D341Med (cell line): ENCODE measurements at regions not wholly inside any gene's neighbourhood (a gene's known extent, or its start where the extent isn't known, plus 50 kb on each side); places are given as distances from the start of the nearest gene placed in this dataset.

Experiments used
- DNase-seq: peaks from one replicate; pipeline ENCODE4 v3.0.0; 2012; ENCODE audit warnings: low spot score

- DNase-seq = no peak
Observed at GRCh38 chr21:28233536-28234220, 759.0 kb downstream of the LTN1 start.

GRCh38 chr21:28230559-28230958 is 762.1 kb downstream of the LTN1 start:
- no peak for DNase-seq

- DNase-seq = no peak
Observed at GRCh38 chr21:28229814-28230213, 762.9 kb downstream of the LTN1 start.

- DNase-seq = no peak
Observed at GRCh38 chr21:28228636-28228995, 764.1 kb downstream of the LTN1 start.

GRCh38 chr21:28227881-28228635 is 764.6 kb downstream of the LTN1 start:
- no peak for DNase-seq

- DNase-seq = no peak
Observed at GRCh38 chr21:28226563-28226962, 766.1 kb downstream of the LTN1 start.

- no peak for DNase-seq
Observed at GRCh38 chr21:28224191-28224726, 768.4 kb downstream of the LTN1 start.

- DNase-seq = no peak
Observed at GRCh38 chr21:28221984-28222383, 770.7 kb downstream of the LTN1 start.

GRCh38 chr21:28220680-28221079 is 772.0 kb downstream of the LTN1 start:
- DNase-seq = no peak

- DNase-seq = no peak
Observed at GRCh38 chr21:28216976-28217523, 775.6 kb downstream of the LTN1 start.

- no peak for DNase-seq
Observed at GRCh38 chr21:28215214-28215954, 777.3 kb downstream of the LTN1 start.

GRCh38 chr21:28214786-28215185 is 777.9 kb downstream of the LTN1 start:
- no peak for DNase-seq

GRCh38 chr21:28213261-28213660 is 779.4 kb downstream of the LTN1 start:
- DNase-seq = no peak

- no peak for DNase-seq
Observed at GRCh38 chr21:28212061-28212460, 780.6 kb downstream of the LTN1 start.

- no peak for DNase-seq
Observed at GRCh38 chr21:28207436-28208173, 785.1 kb downstream of the LTN1 start.

- no peak for DNase-seq
Observed at GRCh38 chr21:28200726-28201125, 792.0 kb downstream of the LTN1 start.

- DNase-seq = no peak
Observed at GRCh38 chr21:28196981-28197380, 795.7 kb downstream of the LTN1 start.

GRCh38 chr21:28193189-28193588 is 799.5 kb downstream of the LTN1 start:
- DNase-seq = no peak

- DNase-seq = no peak
Observed at GRCh38 chr21:28186604-28187003, 806.1 kb downstream of the LTN1 start.

GRCh38 chr21:28181730-28182129 is 810.9 kb downstream of the LTN1 start:
- DNase-seq = no peak

- no peak for DNase-seq
Observed at GRCh38 chr21:28179136-28179535, 813.5 kb downstream of the LTN1 start.

GRCh38 chr21:28177124-28177523 is 815.6 kb downstream of the LTN1 start:
- DNase-seq = no peak
